PFSK-1 (cell line): ENCODE measurements at regions not wholly inside any gene's neighbourhood (a gene's known extent, or its start where the extent isn't known, plus 50 kb on each side); places are given as distances from the start of the nearest gene placed in this dataset.

Experiments used
- POLR2AphosphoS5 ChIP-seq: IDR thresholded peaks from 2 replicates; pipeline ENCODE4 v1.6.1; 2012; ENCODE audit warnings: low read depth, mild to moderate bottlenecking, control low read depth, low read length, moderate library complexity
- TF ChIP-seq, protein P1 (sequence below), 2 experiments: IDR thresholded peaks; 2 replicates each; pipeline versions ENCODE4 v1.6.1 to v1.8.0; 2011 to 2012; ENCODE audit warnings: low read depth in 2 of 2, low read length in 2 of 2, control low read depth in 1 of 2, inconsistent platforms in 1 of 2, mild to moderate bottlenecking in 1 of 2, moderate library complexity in 1 of 2; ENCODE audit not compliant: insufficient read depth in 1 of 2

- TF ChIP-seq POLR2AphosphoS5: no peak
- TF ChIP-seq, protein P1, sequence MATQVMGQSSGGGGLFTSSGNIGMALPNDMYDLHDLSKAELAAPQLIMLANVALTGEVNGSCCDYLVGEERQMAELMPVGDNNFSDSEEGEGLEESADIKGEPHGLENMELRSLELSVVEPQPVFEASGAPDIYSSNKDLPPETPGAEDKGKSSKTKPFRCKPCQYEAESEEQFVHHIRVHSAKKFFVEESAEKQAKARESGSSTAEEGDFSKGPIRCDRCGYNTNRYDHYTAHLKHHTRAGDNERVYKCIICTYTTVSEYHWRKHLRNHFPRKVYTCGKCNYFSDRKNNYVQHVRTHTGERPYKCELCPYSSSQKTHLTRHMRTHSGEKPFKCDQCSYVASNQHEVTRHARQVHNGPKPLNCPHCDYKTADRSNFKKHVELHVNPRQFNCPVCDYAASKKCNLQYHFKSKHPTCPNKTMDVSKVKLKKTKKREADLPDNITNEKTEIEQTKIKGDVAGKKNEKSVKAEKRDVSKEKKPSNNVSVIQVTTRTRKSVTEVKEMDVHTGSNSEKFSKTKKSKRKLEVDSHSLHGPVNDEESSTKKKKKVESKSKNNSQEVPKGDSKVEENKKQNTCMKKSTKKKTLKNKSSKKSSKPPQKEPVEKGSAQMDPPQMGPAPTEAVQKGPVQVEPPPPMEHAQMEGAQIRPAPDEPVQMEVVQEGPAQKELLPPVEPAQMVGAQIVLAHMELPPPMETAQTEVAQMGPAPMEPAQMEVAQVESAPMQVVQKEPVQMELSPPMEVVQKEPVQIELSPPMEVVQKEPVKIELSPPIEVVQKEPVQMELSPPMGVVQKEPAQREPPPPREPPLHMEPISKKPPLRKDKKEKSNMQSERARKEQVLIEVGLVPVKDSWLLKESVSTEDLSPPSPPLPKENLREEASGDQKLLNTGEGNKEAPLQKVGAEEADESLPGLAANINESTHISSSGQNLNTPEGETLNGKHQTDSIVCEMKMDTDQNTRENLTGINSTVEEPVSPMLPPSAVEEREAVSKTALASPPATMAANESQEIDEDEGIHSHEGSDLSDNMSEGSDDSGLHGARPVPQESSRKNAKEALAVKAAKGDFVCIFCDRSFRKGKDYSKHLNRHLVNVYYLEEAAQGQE (IDR thresholded peaks at IDR 0.05; ENCODE audit: insufficient read depth in 1 of 2, low read depth in 2 of 2, low read length in 2 of 2): no peak
These were observed 95.3 kb upstream of the CCDC112 start for GRCh38 chr5:115391780-115392179.
